Spinal cord (tissue), 9 donors: ENCODE measurements at regions not wholly inside any gene's neighbourhood (a gene's known extent, or its start where the extent isn't known, plus 50 kb on each side); places are given as distances from the start of the nearest gene placed in this dataset.
A peak's percentile ranks its signal among the peaks of the same experiment; 100 is the strongest.

Experiments
- DNase-seq, 6 donors: peaks; one replicate each; pipeline versions ENCODE4 v3.0.0 to v3.0.0-alpha.2; 2013 to 2015; ENCODE audit warnings: low spot score in 6 of 6, low read depth in 4 of 6
- H3K27ac ChIP-seq: one replicate; pipeline ENCODE4 v1.5.1; 2013; ENCODE audit warnings: low read depth, low read length, control low read depth
- H3K27me3 ChIP-seq: one replicate; pipeline ENCODE4 v1.6.1; 2013; ENCODE audit warnings: low read length; ENCODE audit not compliant: control insufficient read depth, insufficient read depth
- H3K36me3 ChIP-seq: one replicate; pipeline ENCODE4 v1.6.1; 2013; ENCODE audit warnings: low read length; ENCODE audit not compliant: control insufficient read depth, insufficient read depth
- H3K4me1 ChIP-seq: one replicate; pipeline ENCODE4 v1.6.1; 2013; ENCODE audit warnings: low read length; ENCODE audit not compliant: control insufficient read depth, insufficient read depth
- H3K4me3 ChIP-seq: one replicate; pipeline ENCODE4 v1.5.1; 2013; ENCODE audit warnings: low read depth, low read length, control low read depth
- H3K9me3 ChIP-seq: one replicate; pipeline ENCODE4 v1.6.1; 2013; ENCODE audit warnings: low read length; ENCODE audit not compliant: control insufficient read depth, insufficient read depth
- WGBS: methylation state at CpG from one replicate; pipeline ENCODE4 v1.1.5; 2013; ENCODE audit warnings: missing lambda C conversion rate; ENCODE audit not compliant: insufficient coverage; 5-methylcytosine and 5-hydroxymethylcytosine counted together
- donor health status: healthy.

- no CpG with 5 or more reads among the region's 5 CpGs for WGBS
- H3K4me3 ChIP-seq = no peak overlapping the region
- DNase-seq = peak in 2 of 6 donors; percentile 54 to 75
- peaks cover under 1% of the 10 kb centered on the region for H3K36me3 ChIP-seq
- no peaks in the 10 kb centered on the region for H3K9me3 ChIP-seq
- H3K27ac ChIP-seq = peak overlapping the region; percentile 50
- peaks cover 46% of the 10 kb centered on the region for H3K4me1 ChIP-seq
- no peaks in the 10 kb centered on the region for H3K27me3 ChIP-seq
Observed at GRCh38 chr12:124626971-124627411, 59.6 kb upstream of the NCOR2 start.

DNA sequence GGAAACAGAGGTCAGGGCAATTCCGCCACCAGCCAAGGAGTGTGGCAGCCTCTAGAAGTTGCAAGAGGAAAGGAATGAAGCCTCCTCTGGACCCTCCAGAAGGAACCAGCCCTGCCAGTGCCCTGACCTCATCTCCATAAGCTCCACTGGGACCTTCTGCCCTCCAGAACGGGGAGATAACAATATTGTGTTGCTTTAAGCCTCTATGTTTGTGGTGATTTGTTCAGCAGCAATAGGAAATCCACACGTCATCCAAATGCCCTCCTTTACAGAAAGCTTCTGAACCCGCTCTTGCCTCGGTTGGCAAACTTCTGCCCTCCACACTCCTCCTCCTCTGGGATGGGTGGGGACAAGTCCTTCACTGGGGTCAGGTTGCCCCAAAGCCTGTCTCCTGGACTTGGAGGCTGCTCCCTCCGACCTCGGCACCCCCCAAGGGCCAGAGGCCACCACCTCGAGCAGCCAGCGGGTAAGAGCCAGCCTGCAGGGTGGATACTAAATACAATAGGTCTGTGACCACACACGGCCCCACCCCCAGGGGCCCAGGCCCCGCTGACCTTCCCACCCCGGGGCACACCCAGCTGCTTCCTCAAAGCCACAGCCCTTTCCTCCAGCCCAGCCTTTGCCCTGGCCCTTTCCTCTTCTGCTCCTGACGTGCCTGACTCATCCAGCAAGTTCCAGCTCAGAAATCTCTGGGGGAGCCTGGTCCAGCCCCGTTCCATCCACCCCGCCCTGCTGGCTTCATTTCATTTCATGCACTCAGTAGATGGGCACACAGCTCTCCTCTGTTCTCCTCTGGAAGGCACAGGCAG, 58.7 kb upstream of the NCOR2 start:
- peak overlapping the region; percentile 50 for H3K27ac ChIP-seq
- no peak overlapping the region for H3K4me3 ChIP-seq
- H3K4me1 ChIP-seq = peaks cover 47% of the 10 kb centered on the region
- no peaks in the 10 kb centered on the region for H3K36me3 ChIP-seq
- H3K27me3 ChIP-seq = no peaks in the 10 kb centered on the region
- WGBS = 60% methylated on average over 13 of the region's 15 CpGs
- H3K9me3 ChIP-seq = no peaks in the 10 kb centered on the region
- DNase-seq = no peak

GRCh38 chr12:124624823-124625222, 57.4 kb upstream of the NCOR2 start:
- H3K4me3 ChIP-seq = no peak overlapping the region
- H3K27ac ChIP-seq = no peak overlapping the region
- H3K27me3 ChIP-seq = no peaks in the 10 kb centered on the region
- 88% methylated on average over 7 of the region's 10 CpGs for WGBS
- no peaks in the 10 kb centered on the region for H3K36me3 ChIP-seq
- peaks cover 44% of the 10 kb centered on the region for H3K4me1 ChIP-seq
- H3K9me3 ChIP-seq = no peaks in the 10 kb centered on the region
- no peak for DNase-seq

DNA sequence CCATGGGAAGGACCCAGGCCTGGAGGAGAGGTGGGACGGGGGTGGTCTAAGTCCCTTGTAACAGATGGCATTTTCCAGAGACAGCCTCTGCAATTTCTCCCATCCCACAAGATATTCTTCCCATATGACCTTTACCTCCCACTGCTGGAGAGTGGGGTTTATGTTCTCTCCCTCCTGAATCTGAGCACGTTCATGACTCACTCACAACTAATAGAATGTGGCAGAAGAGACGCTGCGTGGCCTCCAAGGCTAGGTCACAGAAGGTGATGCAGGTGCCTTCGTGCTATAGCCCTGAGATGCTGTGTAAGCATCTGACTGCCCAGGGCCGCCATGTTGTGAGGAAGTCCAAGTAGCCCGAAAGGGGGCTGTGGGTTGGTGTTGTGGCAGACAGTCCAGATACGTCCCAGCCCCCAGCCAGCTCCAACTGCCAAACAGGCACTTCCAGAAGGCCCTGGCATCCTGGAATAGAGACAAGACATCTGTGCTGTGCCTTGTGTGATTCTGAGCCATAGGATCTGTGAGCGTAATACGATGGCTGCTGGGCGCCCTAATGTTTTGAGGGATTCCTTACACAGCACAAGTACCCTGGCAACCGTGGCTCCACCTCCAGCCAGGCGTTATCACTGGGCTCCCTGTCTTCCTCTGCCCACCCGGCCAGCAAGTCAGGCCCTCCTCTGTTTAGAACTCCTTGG, 56.1 kb upstream of the NCOR2 start:
- no peaks in the 10 kb centered on the region for H3K9me3 ChIP-seq
- H3K27me3 ChIP-seq = no peaks in the 10 kb centered on the region
- peaks cover 44% of the 10 kb centered on the region for H3K4me1 ChIP-seq
- no peak overlapping the region for H3K4me3 ChIP-seq
- H3K36me3 ChIP-seq = no peaks in the 10 kb centered on the region
- 60% methylated on average over 5 of the region's 14 CpGs for WGBS
- DNase-seq = peak in 1 of 6 donors; percentile 70
- no peak overlapping the region for H3K27ac ChIP-seq

DNA sequence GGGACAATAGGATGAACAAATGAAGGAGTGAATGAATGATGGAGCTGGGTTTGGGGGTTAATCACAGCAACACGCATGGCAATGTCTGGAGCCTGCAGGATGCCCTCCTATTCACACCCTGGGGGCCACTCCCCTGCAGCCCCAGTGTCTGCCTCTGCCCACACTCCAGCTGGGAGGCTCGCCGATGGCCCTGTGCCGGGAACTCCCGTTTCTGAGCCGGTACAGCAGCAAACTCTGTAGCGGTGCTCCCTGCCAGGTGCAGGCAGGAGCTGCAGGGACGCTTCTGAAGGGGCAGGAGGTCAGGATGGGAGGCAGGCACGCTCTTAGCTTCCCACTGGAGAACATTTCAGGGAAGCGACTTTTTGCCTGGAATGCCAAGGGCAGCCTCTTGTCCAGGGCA, 55.4 kb upstream of the NCOR2 start:
- Histone ChIP-seq H3K27me3 (no peaks in the 10 kb centered on the region), H3K4me1 (peaks cover 48% of the 10 kb centered on the region), H3K27ac (no peak overlapping the region), H3K36me3 (no peaks in the 10 kb centered on the region), H3K9me3 (no peaks in the 10 kb centered on the region), H3K4me3 (no peak overlapping the region)
- WGBS = 63% methylated on average over 10 of the region's 10 CpGs
- no peak for DNase-seq

GRCh38 chr12:124622331-124622730, 54.9 kb upstream of the NCOR2 start:
- DNase-seq = no peak
- Histone ChIP-seq H3K4me1 (peaks cover 52% of the 10 kb centered on the region), H3K9me3 (no peaks in the 10 kb centered on the region), H3K36me3 (no peaks in the 10 kb centered on the region), H3K4me3 (no peak overlapping the region), H3K27me3 (no peaks in the 10 kb centered on the region), H3K27ac (no peak overlapping the region)
- 91% methylated on average over 5 of the region's 7 CpGs for WGBS

GRCh38 chr12:124621296-124621660, 53.9 kb upstream of the NCOR2 start:
- H3K36me3 ChIP-seq = no peaks in the 10 kb centered on the region
- DNase-seq = peak in 1 of 6 donors; percentile 58
- no peak overlapping the region for H3K4me3 ChIP-seq
- H3K27me3 ChIP-seq = no peaks in the 10 kb centered on the region
- WGBS = 79% methylated on average over 9 of the region's 11 CpGs
- H3K27ac ChIP-seq = peak overlapping the region; percentile 19
- H3K4me1 ChIP-seq = peaks cover 51% of the 10 kb centered on the region
- H3K9me3 ChIP-seq = no peaks in the 10 kb centered on the region

- Histone ChIP-seq H3K4me3 (no peak overlapping the region), H3K27me3 (no peaks in the 10 kb centered on the region), H3K36me3 (no peaks in the 10 kb centered on the region), H3K9me3 (no peaks in the 10 kb centered on the region), H3K4me1 (peaks cover 46% of the 10 kb centered on the region), H3K27ac (peak overlapping the region; percentile 19)
- DNase-seq = no peak
- 77% methylated on average over 8 of the region's 12 CpGs for WGBS
Observed at GRCh38 chr12:124620606-124621295, 53.3 kb upstream of the NCOR2 start.

GRCh38 chr12:124618291-124618902, 51.0 kb upstream of the NCOR2 start:
- H3K9me3 ChIP-seq = no peaks in the 10 kb centered on the region
- DNase-seq = no peak
- no peaks in the 10 kb centered on the region for H3K36me3 ChIP-seq
- no peaks in the 10 kb centered on the region for H3K27me3 ChIP-seq
- H3K27ac ChIP-seq = no peak overlapping the region
- WGBS = 92% methylated on average over 20 of the region's 21 CpGs
- no peak overlapping the region for H3K4me3 ChIP-seq
- H3K4me1 ChIP-seq = peaks cover 37% of the 10 kb centered on the region
